ENCODE measurements at regions not wholly inside any gene's neighbourhood (a gene's known extent, or its start where the extent isn't known, plus 50 kb on each side); places are given as distances from the start of the nearest gene placed in this dataset.

GRCh38 chr22:27286711-27287110 lies 514.8 kb downstream of the MN1 start:
- no peak for TF ChIP-seq JUND (IDR thresholded peaks at IDR 0.05; ENCODE audit: low read depth)
- DNase-seq (ENCODE audit: low read depth in 1 of 2, low spot score in 1 of 2) = peak; percentile 39 to 70
- in situ Hi-C loops (cut with HindIII; ENCODE audit: low pct_unique_long_range_greater_than_20kb, low sequenced_read_pairs) = no loop called here

GRCh38 chr22:27292542-27293299 lies 508.8 kb downstream of the MN1 start:
- no peak for TF ChIP-seq JUND (IDR thresholded peaks at IDR 0.05; ENCODE audit: low read depth)
- in situ Hi-C loops (cut with HindIII; ENCODE audit: low pct_unique_long_range_greater_than_20kb, low sequenced_read_pairs) = no loop called here
- no peak for DNase-seq (ENCODE audit: low read depth in 1 of 2, low spot score in 1 of 2)

- in situ Hi-C loops (cut with HindIII; ENCODE audit: low pct_unique_long_range_greater_than_20kb, low sequenced_read_pairs) = no loop called here
- DNase-seq (ENCODE audit: low read depth in 1 of 2, low spot score in 1 of 2) = no peak
- no peak for TF ChIP-seq JUND (IDR thresholded peaks at IDR 0.05; ENCODE audit: low read depth)
Observed at GRCh38 chr22:27293721-27294445, 507.7 kb downstream of the MN1 start.

- DNase-seq (ENCODE audit: low read depth in 1 of 2, low spot score in 1 of 2) = no peak
- no peak for TF ChIP-seq JUND (IDR thresholded peaks at IDR 0.05; ENCODE audit: low read depth)
- in situ Hi-C loops (cut with HindIII; ENCODE audit: low pct_unique_long_range_greater_than_20kb, low sequenced_read_pairs) = no loop called here
Observed at GRCh38 chr22:27295040-27295439, 506.5 kb downstream of the MN1 start.

GRCh38 chr22:27295605-27296004 lies 506.0 kb downstream of the MN1 start:
- no peak for TF ChIP-seq JUND (IDR thresholded peaks at IDR 0.05; ENCODE audit: low read depth)
- no peak for DNase-seq (ENCODE audit: low read depth in 1 of 2, low spot score in 1 of 2)
- in situ Hi-C loops (cut with HindIII; ENCODE audit: low pct_unique_long_range_greater_than_20kb, low sequenced_read_pairs) = no loop called here

GRCh38 chr22:27296091-27296675 lies 505.4 kb downstream of the MN1 start:
- no peak for TF ChIP-seq JUND (IDR thresholded peaks at IDR 0.05; ENCODE audit: low read depth)
- DNase-seq (ENCODE audit: low read depth in 1 of 2, low spot score in 1 of 2) = no peak
- in situ Hi-C loops (cut with HindIII; ENCODE audit: low pct_unique_long_range_greater_than_20kb, low sequenced_read_pairs) = no loop called here

GRCh38 chr22:27297125-27297524 lies 504.4 kb downstream of the MN1 start:
- in situ Hi-C loops (cut with HindIII; ENCODE audit: low pct_unique_long_range_greater_than_20kb, low sequenced_read_pairs) = no loop called here
- DNase-seq (ENCODE audit: low read depth in 1 of 2, low spot score in 1 of 2) = no peak
- no peak for TF ChIP-seq JUND (IDR thresholded peaks at IDR 0.05; ENCODE audit: low read depth)

- DNase-seq (ENCODE audit: low read depth in 1 of 2, low spot score in 1 of 2) = no peak
- in situ Hi-C loops (cut with HindIII; ENCODE audit: low pct_unique_long_range_greater_than_20kb, low sequenced_read_pairs) = no loop called here
- no peak for TF ChIP-seq JUND (IDR thresholded peaks at IDR 0.05; ENCODE audit: low read depth)
Observed at GRCh38 chr22:27298332-27298731, 503.2 kb downstream of the MN1 start.

GRCh38 chr22:27298742-27299141 lies 502.8 kb downstream of the MN1 start:
- DNase-seq (ENCODE audit: low read depth in 1 of 2, low spot score in 1 of 2) = no peak
- in situ Hi-C loops (cut with HindIII; ENCODE audit: low pct_unique_long_range_greater_than_20kb, low sequenced_read_pairs) = no loop called here
- no peak for TF ChIP-seq JUND (IDR thresholded peaks at IDR 0.05; ENCODE audit: low read depth)

GRCh38 chr22:27299181-27300085 lies 502.1 kb downstream of the MN1 start:
- no peak for TF ChIP-seq JUND (IDR thresholded peaks at IDR 0.05; ENCODE audit: low read depth)
- no peak for DNase-seq (ENCODE audit: low read depth in 1 of 2, low spot score in 1 of 2)
- in situ Hi-C loops (cut with HindIII; ENCODE audit: low pct_unique_long_range_greater_than_20kb, low sequenced_read_pairs) = no loop called here

GRCh38 chr22:27300536-27301285 lies 500.8 kb downstream of the MN1 start:
- in situ Hi-C loops (cut with HindIII; ENCODE audit: low pct_unique_long_range_greater_than_20kb, low sequenced_read_pairs) = no loop called here
- TF ChIP-seq JUND (IDR thresholded peaks at IDR 0.05; ENCODE audit: low read depth) = no peak
- no peak for DNase-seq (ENCODE audit: low read depth in 1 of 2, low spot score in 1 of 2)

GRCh38 chr22:27302501-27302900 lies 499.1 kb downstream of the MN1 start:
- TF ChIP-seq JUND (IDR thresholded peaks at IDR 0.05; ENCODE audit: low read depth) = no peak
- DNase-seq (ENCODE audit: low read depth in 1 of 2, low spot score in 1 of 2) = no peak
- in situ Hi-C loops (cut with HindIII; ENCODE audit: low pct_unique_long_range_greater_than_20kb, low sequenced_read_pairs) = no loop called here
